ENCODE measurements at regions not wholly inside any gene's neighbourhood (a gene's known extent, or its start where the extent isn't known, plus 50 kb on each side); places are given as distances from the start of the nearest gene placed in this dataset.
A peak's percentile ranks its signal among the peaks of the same experiment; 100 is the strongest.

- Histone ChIP-seq H3K4me3 (ENCODE audit: control insufficient read depth in 2 of 3, extremely low read depth in 1 of 3, insufficient read depth in 2 of 3, low read depth in 1 of 3, low read length in 3 of 3) (no peak overlapping the region), H3K9me3 (ENCODE audit: control insufficient read depth, low read depth, low read length) (no peaks in the 10 kb centered on the region), H2AFZ (ENCODE audit: control insufficient read depth, low read length) (no peak overlapping the region), H3K9ac (ENCODE audit: control insufficient read depth, extremely low read depth, insufficient read depth, low read length) (no peak overlapping the region), H3K36me3 (ENCODE audit: control insufficient read depth in 2 of 2, extremely low read depth in 1 of 2, insufficient read depth in 2 of 2, low read length in 2 of 2) (no peaks in the 10 kb centered on the region), H3K27me3 (ENCODE audit: control insufficient read depth, extremely low read depth, insufficient read depth, low read length) (no peaks in the 10 kb centered on the region), H3K4me2 (ENCODE audit: control insufficient read depth, extremely low read depth, insufficient read depth, low read depth, low read length) (no peak overlapping the region), H3K9me1 (ENCODE audit: control insufficient read depth, extremely low read depth, insufficient read depth, low read length) (no peaks in the 10 kb centered on the region), H3K4me1 (ENCODE audit: control insufficient read depth, extremely low read depth, insufficient read depth, low read length) (peaks cover under 1% of the 10 kb centered on the region), H3K79me2 (ENCODE audit: control insufficient read depth, insufficient read depth, low read length) (no peaks in the 10 kb centered on the region), H3K27ac (ENCODE audit: control insufficient read depth, insufficient read depth, low read length) (no peak overlapping the region), H4K20me1 (ENCODE audit: control insufficient read depth, extremely low read depth, insufficient read depth, low read length) (no peaks in the 10 kb centered on the region)
- no peak for FAIRE-seq
- dilution Hi-C loops (cut with MboI; ENCODE audit: extremely low pct_ligation_motif_present, low sequenced_read_pairs): no loop called here
- TF ChIP-seq, protein P1, sequence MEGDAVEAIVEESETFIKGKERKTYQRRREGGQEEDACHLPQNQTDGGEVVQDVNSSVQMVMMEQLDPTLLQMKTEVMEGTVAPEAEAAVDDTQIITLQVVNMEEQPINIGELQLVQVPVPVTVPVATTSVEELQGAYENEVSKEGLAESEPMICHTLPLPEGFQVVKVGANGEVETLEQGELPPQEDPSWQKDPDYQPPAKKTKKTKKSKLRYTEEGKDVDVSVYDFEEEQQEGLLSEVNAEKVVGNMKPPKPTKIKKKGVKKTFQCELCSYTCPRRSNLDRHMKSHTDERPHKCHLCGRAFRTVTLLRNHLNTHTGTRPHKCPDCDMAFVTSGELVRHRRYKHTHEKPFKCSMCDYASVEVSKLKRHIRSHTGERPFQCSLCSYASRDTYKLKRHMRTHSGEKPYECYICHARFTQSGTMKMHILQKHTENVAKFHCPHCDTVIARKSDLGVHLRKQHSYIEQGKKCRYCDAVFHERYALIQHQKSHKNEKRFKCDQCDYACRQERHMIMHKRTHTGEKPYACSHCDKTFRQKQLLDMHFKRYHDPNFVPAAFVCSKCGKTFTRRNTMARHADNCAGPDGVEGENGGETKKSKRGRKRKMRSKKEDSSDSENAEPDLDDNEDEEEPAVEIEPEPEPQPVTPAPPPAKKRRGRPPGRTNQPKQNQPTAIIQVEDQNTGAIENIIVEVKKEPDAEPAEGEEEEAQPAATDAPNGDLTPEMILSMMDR (optimal IDR thresholded peaks at IDR 0.05 in 1 of 3, IDR thresholded peaks at IDR 0.05 in 1 of 3, conservative IDR thresholded peaks at IDR 0.05 in 1 of 3; ENCODE audit: extremely low read depth in 1 of 3, insufficient read depth in 2 of 3, low read length in 3 of 3): no peak
- TF ChIP-seq EZH2 (IDR thresholded peaks at IDR 0.05; ENCODE audit: low read length): no peak
- no peak for DNase-seq (ENCODE audit: low read depth, low spot score)
Measured at GRCh38 chr5:72673180-72673579, 143.3 kb upstream of the TNPO1 start.

DNA sequence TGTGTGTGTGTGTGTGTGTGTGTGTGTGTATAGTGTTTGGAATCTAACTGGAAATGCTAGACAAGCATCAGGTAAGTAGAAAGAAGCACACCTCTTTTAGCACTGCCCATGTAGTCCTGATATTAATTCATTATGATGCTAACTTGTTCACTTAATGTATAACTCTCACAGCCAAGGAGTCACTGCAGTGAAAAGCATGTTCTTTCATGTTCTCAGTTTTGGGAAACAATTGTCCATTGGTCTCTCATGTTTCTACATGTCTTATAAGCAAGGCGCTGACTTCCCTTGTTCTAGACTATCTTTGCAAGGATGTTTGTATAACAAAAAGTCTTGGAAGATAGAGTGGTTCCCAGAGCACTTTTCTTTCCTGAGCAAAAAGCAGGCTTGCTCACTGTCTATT is 148.8 kb upstream of the TNPO1 start:
- no peaks in the 10 kb centered on the region for H4K20me1 ChIP-seq (ENCODE audit: control insufficient read depth, extremely low read depth, insufficient read depth, low read length)
- DNase-seq (ENCODE audit: low read depth, low spot score): peak; percentile 5
- no peaks in the 10 kb centered on the region for H3K36me3 ChIP-seq (ENCODE audit: control insufficient read depth in 2 of 2, extremely low read depth in 1 of 2, insufficient read depth in 2 of 2, low read length in 2 of 2)
- no peaks in the 10 kb centered on the region for H3K9me1 ChIP-seq (ENCODE audit: control insufficient read depth, extremely low read depth, insufficient read depth, low read length)
- H3K4me1 ChIP-seq (ENCODE audit: control insufficient read depth, extremely low read depth, insufficient read depth, low read length): peaks cover 12% of the 10 kb centered on the region
- no peak for TF ChIP-seq EZH2 (IDR thresholded peaks at IDR 0.05; ENCODE audit: low read length)
- TF ChIP-seq, protein P1 (optimal IDR thresholded peaks at IDR 0.05 in 1 of 3, IDR thresholded peaks at IDR 0.05 in 1 of 3, conservative IDR thresholded peaks at IDR 0.05 in 1 of 3; ENCODE audit: extremely low read depth in 1 of 3, insufficient read depth in 2 of 3, low read length in 3 of 3): no peak
- no peaks in the 10 kb centered on the region for H3K79me2 ChIP-seq (ENCODE audit: control insufficient read depth, insufficient read depth, low read length)
- no peak overlapping the region for H3K4me2 ChIP-seq (ENCODE audit: control insufficient read depth, extremely low read depth, insufficient read depth, low read depth, low read length)
- no peaks in the 10 kb centered on the region for H3K9me3 ChIP-seq (ENCODE audit: control insufficient read depth, low read depth, low read length)
- no peak overlapping the region for H3K4me3 ChIP-seq (ENCODE audit: control insufficient read depth in 2 of 3, extremely low read depth in 1 of 3, insufficient read depth in 2 of 3, low read depth in 1 of 3, low read length in 3 of 3)
- peak; percentile 80 for FAIRE-seq
- dilution Hi-C loops (cut with MboI; ENCODE audit: extremely low pct_ligation_motif_present, low sequenced_read_pairs): no loop called here
- H2AFZ ChIP-seq (ENCODE audit: control insufficient read depth, low read length): no peak overlapping the region
- no peak overlapping the region for H3K9ac ChIP-seq (ENCODE audit: control insufficient read depth, extremely low read depth, insufficient read depth, low read length)
- H3K27ac ChIP-seq (ENCODE audit: control insufficient read depth, insufficient read depth, low read length): no peak overlapping the region
- H3K27me3 ChIP-seq (ENCODE audit: control insufficient read depth, extremely low read depth, insufficient read depth, low read length): peaks cover 4% of the 10 kb centered on the region
